ENCODE measurements at regions not wholly inside any gene's neighbourhood (a gene's known extent, or its start where the extent isn't known, plus 50 kb on each side); places are given as distances from the start of the nearest gene placed in this dataset.

GRCh38 chr2:173496746-173497145 is 142.1 kb downstream of the CDCA7 start:
- H3K4me1 ChIP-seq: no peaks in the 10 kb centered on the region
- no peaks in the 10 kb centered on the region for H3K9me3 ChIP-seq
- H3K4me3 ChIP-seq: no peak overlapping the region
- H3K36me3 ChIP-seq: no peaks in the 10 kb centered on the region
- no peak overlapping the region for H3K27ac ChIP-seq
- H3K27me3 ChIP-seq: no peaks in the 10 kb centered on the region
- DNase-seq: no peak
- no peak for TF ChIP-seq POLR2A (IDR thresholded peaks at IDR 0.05)
- TF ChIP-seq, protein P1, sequence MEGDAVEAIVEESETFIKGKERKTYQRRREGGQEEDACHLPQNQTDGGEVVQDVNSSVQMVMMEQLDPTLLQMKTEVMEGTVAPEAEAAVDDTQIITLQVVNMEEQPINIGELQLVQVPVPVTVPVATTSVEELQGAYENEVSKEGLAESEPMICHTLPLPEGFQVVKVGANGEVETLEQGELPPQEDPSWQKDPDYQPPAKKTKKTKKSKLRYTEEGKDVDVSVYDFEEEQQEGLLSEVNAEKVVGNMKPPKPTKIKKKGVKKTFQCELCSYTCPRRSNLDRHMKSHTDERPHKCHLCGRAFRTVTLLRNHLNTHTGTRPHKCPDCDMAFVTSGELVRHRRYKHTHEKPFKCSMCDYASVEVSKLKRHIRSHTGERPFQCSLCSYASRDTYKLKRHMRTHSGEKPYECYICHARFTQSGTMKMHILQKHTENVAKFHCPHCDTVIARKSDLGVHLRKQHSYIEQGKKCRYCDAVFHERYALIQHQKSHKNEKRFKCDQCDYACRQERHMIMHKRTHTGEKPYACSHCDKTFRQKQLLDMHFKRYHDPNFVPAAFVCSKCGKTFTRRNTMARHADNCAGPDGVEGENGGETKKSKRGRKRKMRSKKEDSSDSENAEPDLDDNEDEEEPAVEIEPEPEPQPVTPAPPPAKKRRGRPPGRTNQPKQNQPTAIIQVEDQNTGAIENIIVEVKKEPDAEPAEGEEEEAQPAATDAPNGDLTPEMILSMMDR (IDR thresholded peaks at IDR 0.05): no peak

- Histone ChIP-seq H3K4me3 (no peak overlapping the region), H3K36me3 (no peaks in the 10 kb centered on the region), H3K9me3 (no peaks in the 10 kb centered on the region), H3K4me1 (no peaks in the 10 kb centered on the region), H3K27me3 (no peaks in the 10 kb centered on the region), H3K27ac (no peak overlapping the region)
- no peak for TF ChIP-seq POLR2A (IDR thresholded peaks at IDR 0.05)
- TF ChIP-seq, protein P1 (IDR thresholded peaks at IDR 0.05): no peak
- DNase-seq: no peak
Observed at GRCh38 chr2:173500953-173501352, 146.3 kb downstream of the CDCA7 start.

- no peak for TF ChIP-seq POLR2A (IDR thresholded peaks at IDR 0.05)
- TF ChIP-seq, protein P1 (IDR thresholded peaks at IDR 0.05): no peak
- Histone ChIP-seq H3K36me3 (no peaks in the 10 kb centered on the region), H3K27ac (no peak overlapping the region), H3K4me3 (no peak overlapping the region), H3K4me1 (no peaks in the 10 kb centered on the region), H3K27me3 (no peaks in the 10 kb centered on the region), H3K9me3 (no peaks in the 10 kb centered on the region)
- no peak for DNase-seq
Observed at GRCh38 chr2:173502296-173502695, 147.6 kb downstream of the CDCA7 start.

DNA sequence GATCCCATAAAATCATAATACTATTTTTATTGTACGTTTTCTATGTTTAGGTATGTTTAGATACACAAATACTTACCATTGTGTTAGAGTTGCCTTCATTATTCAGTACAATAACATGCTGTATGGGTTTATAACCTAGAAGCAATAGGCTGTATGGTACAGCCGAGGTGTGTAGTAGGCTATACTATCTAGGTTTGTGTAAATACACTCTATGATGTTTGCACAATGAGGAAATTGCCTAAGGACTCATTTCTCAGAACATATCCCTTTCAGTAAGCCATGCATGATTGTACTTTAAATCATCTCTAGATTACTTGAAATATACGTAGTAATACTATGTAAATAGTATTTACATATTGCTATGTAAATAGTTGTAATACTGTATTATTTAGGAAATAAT is 156.7 kb downstream of the CDCA7 start:
- H3K36me3 ChIP-seq: no peaks in the 10 kb centered on the region
- no peak for DNase-seq

GRCh38 chr2:173511942-173512341 is 157.3 kb downstream of the CDCA7 start:
- H3K27me3 ChIP-seq: no peaks in the 10 kb centered on the region
- no peak for DNase-seq
- H3K27ac ChIP-seq: no peak overlapping the region
- no peaks in the 10 kb centered on the region for H3K9me3 ChIP-seq
- H3K36me3 ChIP-seq: no peaks in the 10 kb centered on the region
- no peak overlapping the region for H3K4me3 ChIP-seq
- TF ChIP-seq POLR2A (IDR thresholded peaks at IDR 0.05): no peak
- TF ChIP-seq, protein P1 (IDR thresholded peaks at IDR 0.05): no peak
- no peaks in the 10 kb centered on the region for H3K4me1 ChIP-seq

More for the DNA sequence above, 156.7 kb downstream of the CDCA7 start:
- Histone ChIP-seq H3K4me1 (no peaks in the 10 kb centered on the region), H3K27me3 (no peaks in the 10 kb centered on the region), H3K9me3 (no peaks in the 10 kb centered on the region), H3K27ac (no peak overlapping the region), H3K4me3 (no peak overlapping the region)
- no peak for TF ChIP-seq POLR2A (IDR thresholded peaks at IDR 0.05)
- TF ChIP-seq, protein P1 (IDR thresholded peaks at IDR 0.05): no peak

DNA sequence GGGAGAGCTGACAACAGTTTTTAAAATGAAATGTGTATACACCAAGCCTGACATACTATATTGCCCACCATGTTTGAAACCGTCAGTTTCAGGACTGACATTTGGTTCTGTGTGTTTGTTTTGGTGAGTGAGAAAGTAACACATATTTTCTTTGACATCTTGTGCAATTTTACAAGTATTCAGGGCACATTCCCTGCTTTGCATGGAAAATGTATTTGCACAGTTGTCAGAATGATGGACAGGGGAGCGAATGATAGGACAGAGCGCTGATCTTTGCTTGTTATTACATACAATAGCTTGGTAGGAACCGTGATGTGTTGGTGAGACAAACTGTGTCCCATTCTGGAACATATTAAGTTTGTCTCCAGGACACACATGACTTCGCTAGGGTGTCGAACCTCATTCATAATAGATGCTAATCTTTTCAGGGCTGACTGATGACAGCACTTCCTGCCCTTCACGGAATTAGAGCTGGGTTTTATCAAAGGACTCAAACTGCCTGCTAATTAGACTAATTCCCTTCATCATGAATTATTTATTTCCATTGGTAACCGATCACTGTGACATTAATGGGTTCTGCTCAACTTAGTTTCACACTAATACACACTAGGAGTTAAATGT is 158.5 kb downstream of the CDCA7 start:
- H3K27me3 ChIP-seq: no peaks in the 10 kb centered on the region
- H3K36me3 ChIP-seq: no peaks in the 10 kb centered on the region
- no peak for DNase-seq
- H3K4me3 ChIP-seq: no peak overlapping the region
- H3K9me3 ChIP-seq: no peaks in the 10 kb centered on the region
- TF ChIP-seq, protein P1 (IDR thresholded peaks at IDR 0.05): no peak
- no peak for TF ChIP-seq POLR2A (IDR thresholded peaks at IDR 0.05)
- no peak overlapping the region for H3K27ac ChIP-seq
- H3K4me1 ChIP-seq: no peaks in the 10 kb centered on the region
